Mammary epithelial cell (primary cell): ENCODE measurements at regions not wholly inside any gene's neighbourhood (a gene's known extent, or its start where the extent isn't known, plus 50 kb on each side); places are given as distances from the start of the nearest gene placed in this dataset.

Experiments used
- EZH2 ChIP-seq: IDR thresholded peaks from 2 replicates; pipeline ENCODE4 v1.6.1; 2012; ENCODE audit warnings: low read length, inconsistent platforms, borderline replicate concordance
- TF ChIP-seq, protein P1 (sequence below), 2 donors: IDR thresholded peaks in 1 of 2; conservative IDR thresholded peaks in 1 of 2; 2 replicates each; pipeline ENCODE4 v1.5.1; 2011 to 2012; ENCODE audit warnings: inconsistent platforms in 2 of 2, low read length in 2 of 2, mild to moderate bottlenecking in 2 of 2, control low read depth in 1 of 2, low read depth in 1 of 2; ENCODE audit not compliant: insufficient read depth in 1 of 2; ENCODE audit errors: extremely low read depth in 1 of 2

DNA sequence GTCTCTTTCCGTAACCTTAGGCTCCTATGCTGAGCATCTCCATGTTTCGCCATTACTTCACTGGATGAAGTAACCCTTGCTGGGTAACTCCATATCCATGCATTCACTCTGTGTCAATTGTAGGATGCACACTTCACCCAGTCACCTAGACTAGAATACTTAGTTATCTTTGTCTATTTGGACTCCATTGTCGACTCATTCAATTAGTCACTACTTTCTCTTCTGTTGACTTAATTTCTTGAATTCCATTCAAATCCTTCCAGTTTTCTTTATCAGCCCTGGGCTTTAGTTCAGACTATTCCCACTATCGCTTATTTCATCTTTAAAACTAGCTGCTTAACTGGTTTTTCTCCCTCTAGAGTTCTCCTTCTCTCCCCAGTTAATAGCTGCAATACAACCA is 111.3 kb upstream of the TNS3 start:
- no peak for TF ChIP-seq EZH2
- TF ChIP-seq, protein P1, sequence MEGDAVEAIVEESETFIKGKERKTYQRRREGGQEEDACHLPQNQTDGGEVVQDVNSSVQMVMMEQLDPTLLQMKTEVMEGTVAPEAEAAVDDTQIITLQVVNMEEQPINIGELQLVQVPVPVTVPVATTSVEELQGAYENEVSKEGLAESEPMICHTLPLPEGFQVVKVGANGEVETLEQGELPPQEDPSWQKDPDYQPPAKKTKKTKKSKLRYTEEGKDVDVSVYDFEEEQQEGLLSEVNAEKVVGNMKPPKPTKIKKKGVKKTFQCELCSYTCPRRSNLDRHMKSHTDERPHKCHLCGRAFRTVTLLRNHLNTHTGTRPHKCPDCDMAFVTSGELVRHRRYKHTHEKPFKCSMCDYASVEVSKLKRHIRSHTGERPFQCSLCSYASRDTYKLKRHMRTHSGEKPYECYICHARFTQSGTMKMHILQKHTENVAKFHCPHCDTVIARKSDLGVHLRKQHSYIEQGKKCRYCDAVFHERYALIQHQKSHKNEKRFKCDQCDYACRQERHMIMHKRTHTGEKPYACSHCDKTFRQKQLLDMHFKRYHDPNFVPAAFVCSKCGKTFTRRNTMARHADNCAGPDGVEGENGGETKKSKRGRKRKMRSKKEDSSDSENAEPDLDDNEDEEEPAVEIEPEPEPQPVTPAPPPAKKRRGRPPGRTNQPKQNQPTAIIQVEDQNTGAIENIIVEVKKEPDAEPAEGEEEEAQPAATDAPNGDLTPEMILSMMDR (conservative IDR thresholded peaks at IDR 0.05 in 1 of 2, IDR thresholded peaks at IDR 0.05 in 1 of 2; ENCODE audit: extremely low read depth in 1 of 2, insufficient read depth in 1 of 2, low read depth in 1 of 2, low read length in 2 of 2), result no peak
